HG03469 (cell line): ENCODE measurements at regions not wholly inside any gene's neighbourhood (a gene's known extent, or its start where the extent isn't known, plus 50 kb on each side); places are given as distances from the start of the nearest gene placed in this dataset.
"Not testable (repeated sequence)": the region's sequence is repeated elsewhere in the genome, so short reads cannot be mapped to it uniquely, and the experiment has no call there.

Experiments
- ATAC-seq: cut with Tn5 transposase; IDR thresholded peaks from one replicate; pipeline ENCODE4 v1.9.1; 2021; ENCODE audit warnings: mild to moderate bottlenecking, moderate library complexity, moderate number of reproducible peaks; ENCODE audit not compliant: unreplicated experiment

GRCh38 chr20:11691766-11692165 is 225.9 kb upstream of the BTBD3 start:
- ATAC-seq, result no peak

DNA sequence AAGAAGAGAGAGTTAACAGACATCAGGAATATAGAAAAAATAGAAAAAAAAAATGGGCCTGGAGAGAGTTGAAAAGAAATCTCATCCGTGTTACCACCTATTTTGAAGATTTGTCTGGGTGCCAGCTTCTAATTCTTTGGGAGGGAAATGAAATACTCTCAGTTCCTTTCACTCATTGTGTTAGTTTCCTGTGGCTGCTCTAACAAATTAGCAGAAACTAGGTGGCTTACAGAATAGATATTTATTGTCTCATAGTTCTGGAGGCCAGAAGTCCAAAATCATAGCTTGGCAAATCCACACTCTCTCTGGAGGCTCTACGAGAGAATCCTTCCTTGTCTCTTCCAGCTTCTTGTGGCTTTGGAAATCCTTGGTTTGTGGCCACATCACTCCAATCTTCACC is 225.1 kb upstream of the BTBD3 start:
- no peak for ATAC-seq

GRCh38 chr20:11694467-11694866 is 223.2 kb upstream of the BTBD3 start:
- ATAC-seq, result no peak

DNA sequence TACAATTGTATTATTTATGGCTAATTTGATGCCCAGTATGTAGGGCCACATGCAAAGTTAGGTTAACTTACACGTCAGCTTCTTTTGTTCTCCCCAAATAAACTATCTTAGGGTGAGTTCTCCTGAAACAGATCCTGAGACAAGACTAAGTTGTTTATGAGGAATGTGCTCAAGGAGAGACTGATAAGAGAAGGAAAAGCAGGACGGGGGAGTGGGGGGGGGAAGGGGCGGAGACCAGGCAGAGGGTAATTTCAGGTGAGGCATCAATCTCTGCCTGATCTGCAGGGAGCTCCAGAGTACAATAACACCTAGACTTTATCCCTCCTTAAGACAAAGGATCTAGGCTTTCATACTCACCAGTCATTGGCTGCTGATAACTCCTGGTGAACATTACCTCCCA is 220.6 kb upstream of the BTBD3 start:
- no peak for ATAC-seq

GRCh38 chr20:11697646-11698045 is 220.0 kb upstream of the BTBD3 start:
- no peak for ATAC-seq

GRCh38 chr20:11698124-11698523 is 219.6 kb upstream of the BTBD3 start:
- no peak for ATAC-seq

GRCh38 chr20:11700831-11701230 is 216.9 kb upstream of the BTBD3 start:
- no peak for ATAC-seq

DNA sequence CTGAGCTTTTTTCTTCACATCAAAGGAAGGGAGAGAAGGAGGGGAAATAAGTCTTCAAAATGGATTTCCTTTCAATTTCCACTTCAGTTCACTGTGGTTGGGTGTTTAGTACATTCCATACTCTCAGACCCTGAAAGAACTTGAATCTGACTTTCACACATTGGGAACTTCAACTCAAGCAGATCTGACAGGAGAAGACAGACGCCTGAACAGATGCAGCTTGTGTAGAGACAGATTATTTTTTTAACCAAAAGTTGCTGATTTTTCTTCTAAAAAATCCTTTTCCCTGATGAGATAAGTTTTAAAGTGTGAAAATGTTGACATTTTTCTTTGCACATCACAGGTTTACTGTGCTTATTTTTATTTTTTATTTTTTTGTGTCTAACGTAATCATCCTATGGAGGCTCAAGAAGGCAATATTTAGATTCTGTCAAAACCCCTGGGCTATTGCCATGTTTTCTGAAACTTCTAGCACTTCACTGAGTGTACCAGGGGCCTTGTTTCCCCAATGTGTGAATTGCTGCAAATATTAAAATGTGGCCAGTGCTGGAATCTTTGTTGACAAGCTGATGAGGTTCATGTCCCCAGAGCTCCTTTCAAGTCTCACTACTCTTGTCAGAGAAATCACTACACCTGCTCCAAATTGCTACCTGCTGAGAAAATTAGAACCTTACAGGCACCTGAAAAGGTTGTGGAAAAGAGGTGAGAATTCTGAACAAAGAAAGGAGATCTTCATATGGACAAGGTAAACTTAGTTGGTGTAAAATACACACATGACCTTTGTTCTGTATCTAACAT is 214.8 kb upstream of the BTBD3 start:
- ATAC-seq, result no peak

DNA sequence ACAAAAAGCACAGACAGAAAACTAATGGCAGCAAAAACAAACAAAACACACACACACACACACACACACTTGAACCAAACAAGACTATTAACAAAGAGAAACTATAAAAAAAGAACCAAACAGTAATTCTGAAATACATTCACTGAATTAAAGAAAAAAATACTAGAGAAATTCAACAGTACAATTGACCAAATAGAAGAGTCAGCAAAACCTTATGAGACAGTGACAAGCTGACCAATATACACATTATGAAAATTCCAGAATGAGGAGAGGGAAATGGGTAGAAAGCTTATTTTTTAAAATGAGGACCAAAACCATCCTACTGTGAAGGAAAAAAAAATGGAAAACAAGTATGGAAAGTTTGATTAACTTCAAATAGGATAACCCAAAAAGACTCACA is 212.2 kb upstream of the BTBD3 start:
- no peak for ATAC-seq

DNA sequence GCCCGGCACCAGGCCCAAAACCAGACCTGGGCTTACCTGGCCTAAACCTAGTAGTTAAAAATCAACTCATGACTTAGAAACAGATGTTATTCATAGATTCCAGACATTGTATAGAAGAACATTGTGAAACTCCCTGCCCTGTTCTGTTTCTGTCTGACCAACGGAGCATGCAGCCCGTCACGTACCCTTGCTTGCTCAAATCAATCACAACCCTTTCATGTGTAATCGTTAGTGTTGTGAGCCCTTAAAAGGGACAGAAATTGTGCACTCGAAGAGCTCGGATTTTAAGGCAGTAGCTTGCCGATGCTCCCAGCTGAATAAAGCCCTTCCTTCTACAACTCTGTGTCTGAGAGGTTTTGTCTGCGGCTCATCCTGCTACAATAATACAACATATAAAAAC is 209.5 kb upstream of the BTBD3 start:
- not testable (repeated sequence) for ATAC-seq

DNA sequence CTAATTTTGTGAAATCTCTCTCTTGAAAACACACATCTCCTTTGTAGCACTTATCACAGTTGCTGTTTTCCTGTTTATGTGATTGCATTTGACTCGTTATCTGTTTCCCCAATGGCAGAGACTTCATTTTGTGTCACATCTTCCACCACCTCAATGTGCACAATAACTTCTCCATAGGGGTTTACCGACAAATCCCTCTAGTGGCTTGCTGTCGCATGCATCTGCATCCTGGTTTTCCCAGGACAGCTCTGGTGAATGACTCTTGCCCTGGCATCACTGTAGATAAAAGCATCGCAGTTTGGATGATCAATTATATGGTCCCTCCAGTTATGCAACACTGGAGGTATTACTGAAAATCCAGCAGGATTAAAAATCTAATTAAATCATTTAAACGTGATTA is 206.5 kb upstream of the BTBD3 start:
- ATAC-seq, result no peak

GRCh38 chr20:11712639-11713160 is 205.0 kb upstream of the BTBD3 start:
- ATAC-seq, result no peak

GRCh38 chr20:11714886-11715285 is 202.8 kb upstream of the BTBD3 start:
- no peak for ATAC-seq

GRCh38 chr20:11716239-11716944 is 201.3 kb upstream of the BTBD3 start:
- no peak for ATAC-seq

DNA sequence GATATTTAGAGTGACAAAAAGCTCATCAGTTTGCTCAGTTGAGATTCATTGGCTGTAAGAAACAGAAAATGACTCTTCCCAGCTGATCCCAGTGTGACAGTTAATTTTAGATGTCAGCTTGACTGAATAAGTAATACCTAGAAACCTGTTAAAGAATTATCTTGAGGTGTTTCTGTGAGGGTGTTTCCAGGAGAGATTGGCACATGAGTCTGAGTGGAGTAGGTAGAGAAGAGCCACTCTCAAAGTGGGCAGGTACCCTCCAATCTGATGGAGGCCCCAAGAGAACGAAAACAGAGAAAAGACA is 200.8 kb upstream of the BTBD3 start:
- ATAC-seq, result no peak

DNA sequence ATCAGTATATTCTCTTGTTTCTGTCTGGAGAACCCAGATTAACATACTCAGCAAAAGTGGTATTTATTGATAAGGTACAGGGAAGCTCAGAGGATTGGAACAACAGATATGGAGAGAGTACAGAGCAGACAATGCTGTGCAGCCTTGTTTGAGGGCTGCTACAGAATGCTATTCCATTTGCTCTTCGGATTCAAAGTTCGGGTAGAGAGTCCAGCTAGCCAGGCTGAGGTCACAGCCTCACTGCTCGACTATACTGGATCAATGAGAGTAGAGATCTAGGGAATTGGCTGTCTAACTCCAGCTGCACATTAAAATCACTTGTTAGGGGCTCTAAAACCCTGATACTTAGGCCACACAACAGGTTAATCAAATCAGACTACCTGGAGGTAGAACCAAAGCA is 200.1 kb upstream of the BTBD3 start:
- ATAC-seq, result no peak

DNA sequence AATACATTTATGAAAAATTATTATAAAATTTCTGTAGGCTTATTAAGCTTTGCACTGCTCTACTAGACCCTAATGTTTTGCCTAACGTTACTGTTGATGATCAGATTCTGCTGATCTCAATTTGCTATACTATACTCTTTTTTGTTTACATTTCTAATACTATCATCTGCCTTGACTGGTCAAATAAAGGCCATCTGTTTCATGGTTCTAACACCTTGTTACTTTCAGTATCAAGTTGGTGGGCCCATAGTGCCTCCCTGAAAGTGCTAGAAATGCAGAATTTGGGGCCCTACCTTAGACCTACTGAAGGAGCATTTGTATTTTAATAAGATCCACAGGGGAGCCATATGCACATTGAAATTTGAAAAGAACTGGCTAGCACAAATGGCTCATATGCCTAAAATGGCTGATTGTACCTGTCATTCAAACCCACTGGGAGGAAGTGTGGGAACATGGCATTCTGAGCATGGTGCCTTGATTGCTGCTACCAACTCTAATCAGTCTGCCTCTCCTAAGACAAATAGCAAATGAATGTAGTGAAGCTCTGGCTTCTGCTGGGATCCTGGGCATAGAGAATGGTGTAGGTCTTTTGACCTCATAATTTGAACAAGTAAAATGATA is 199.1 kb upstream of the BTBD3 start:
- no peak for ATAC-seq

GRCh38 chr20:11719153-11719552 is 198.5 kb upstream of the BTBD3 start:
- ATAC-seq, result no peak

DNA sequence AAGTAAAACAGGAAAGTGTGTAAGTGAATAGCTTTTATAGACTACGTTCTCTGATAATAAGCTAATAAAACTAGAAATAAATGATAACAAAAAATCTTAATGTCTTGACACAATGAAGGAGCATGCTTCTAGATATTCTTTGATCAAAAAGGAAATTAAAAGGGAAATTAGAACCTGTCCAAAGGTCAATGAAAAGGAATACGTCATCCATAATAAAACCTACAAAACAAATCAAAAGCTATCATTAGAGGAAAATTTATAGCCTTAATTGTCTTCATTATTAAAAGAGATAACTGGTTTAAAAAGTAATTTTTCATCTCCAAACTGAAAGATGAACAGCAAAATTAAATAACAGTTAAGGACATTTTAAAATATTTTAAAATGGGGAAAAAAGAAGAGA is 196.3 kb upstream of the BTBD3 start:
- no peak for ATAC-seq

- ATAC-seq, result no peak
Measured at GRCh38 chr20:11724097-11724496, 193.6 kb upstream of the BTBD3 start.

- no peak for ATAC-seq
Measured at GRCh38 chr20:11726026-11726425, 191.7 kb upstream of the BTBD3 start.

- ATAC-seq, result no peak
Measured at GRCh38 chr20:11727708-11728107, 190.0 kb upstream of the BTBD3 start.
